AG04450 (cell line): ENCODE measurements at regions not wholly inside any gene's neighbourhood (a gene's known extent, or its start where the extent isn't known, plus 50 kb on each side); places are given as distances from the start of the nearest gene placed in this dataset.

Experiments
- CTCF ChIA-PET: fragments of 300-600, 350-600 bp; formaldehyde crosslinking; extraction: SDS; loops from one replicate; lab custom pipeline; 2022; ENCODE audit warnings: antibody characterized with exemption, inconsistent platforms; lab: Charles Lee
- POLR2A ChIA-PET: fragments of 350-600 bp; formaldehyde crosslinking; extraction: SDS; loops from one replicate; lab custom pipeline; 2021; ENCODE audit warnings: antibody characterized with exemption, inconsistent platforms; lab: Yijun Ruan, JAX
- DNase-seq: peaks from one replicate; pipeline ENCODE4 v3.0.0-alpha.2; 2011; ENCODE audit warnings: low read depth, low spot score
- H3K27ac ChIP-seq: one replicate; pipeline ENCODE4 v1.5.1; 2012; ENCODE audit warnings: low read depth, low read length, control low read depth
- H3K27me3 ChIP-seq: one replicate; pipeline ENCODE4 v1.6.0; 2012; ENCODE audit warnings: low read length; ENCODE audit not compliant: control insufficient read depth, insufficient read depth
- H3K4me3 ChIP-seq: 2 replicates; pipeline ENCODE4 v1.5.1; 2011; ENCODE audit warnings: mild to moderate bottlenecking, low read depth, low read length, control low read depth
- H3K9me3 ChIP-seq: 2 replicates; pipeline ENCODE4 v1.5.1; 2012; ENCODE audit warnings: low read length; ENCODE audit not compliant: control insufficient read depth, insufficient read depth
- CTCF ChIP-seq: IDR thresholded peaks from 2 replicates; pipeline ENCODE4 v1.5.1; 2011; ENCODE audit warnings: low read depth, low read length, control low read depth, inconsistent platforms

GRCh38 chr7:41152179-41152678, 550.7 kb downstream of the INHBA start:
- ChIA-PET CTCF (interaction anchor here (0.9 kb wide), 1 partner anchor 544 kb away, joined by 3 read pairs; no protein-coding TSS in a partner anchor), POLR2A (interaction anchor here (0.6 kb wide), 1 partner anchor 642 kb away, joined by 3 read pairs; no protein-coding TSS in a partner anchor)
- TF ChIP-seq CTCF: no peak
- no peak overlapping the region for H3K4me3 ChIP-seq
- peaks cover 4% of the 10 kb centered on the region; the same call in 1 of the 2 replicates for H3K9me3 ChIP-seq
- no peaks in the 10 kb centered on the region for H3K27me3 ChIP-seq
- DNase-seq: no peak
- no peak overlapping the region for H3K27ac ChIP-seq

- H3K27ac ChIP-seq: no peak overlapping the region
- POLR2A ChIA-PET: no interaction called here
- peaks cover 4% of the 10 kb centered on the region; the same call in 1 of the 2 replicates for H3K9me3 ChIP-seq
- DNase-seq: no peak
- H3K27me3 ChIP-seq: no peaks in the 10 kb centered on the region
- no peak for TF ChIP-seq CTCF
- H3K4me3 ChIP-seq: no peak overlapping the region
- CTCF ChIA-PET: no interaction called here
Observed at GRCh38 chr7:41149576-41149975, 553.3 kb downstream of the INHBA start.

GRCh38 chr7:41148521-41148951, 554.4 kb downstream of the INHBA start:
- H3K27me3 ChIP-seq: no peaks in the 10 kb centered on the region
- DNase-seq: peak; percentile 36
- TF ChIP-seq CTCF: no peak
- no peak overlapping the region for H3K27ac ChIP-seq
- H3K9me3 ChIP-seq: peaks cover 4% of the 10 kb centered on the region; the same call in 1 of the 2 replicates
- no peak overlapping the region for H3K4me3 ChIP-seq
- POLR2A ChIA-PET: no interaction called here
- CTCF ChIA-PET: interaction anchor here (1.4 kb wide), 1 partner anchor 387 kb away, joined by 3 read pairs; no protein-coding TSS in a partner anchor

GRCh38 chr7:41147606-41148485, 555.0 kb downstream of the INHBA start:
- no peaks in the 10 kb centered on the region for H3K27me3 ChIP-seq
- ChIA-PET POLR2A (no interaction called here), CTCF (interaction anchor here (1.4 kb wide), 1 partner anchor 387 kb away, joined by 3 read pairs; no protein-coding TSS in a partner anchor)
- H3K4me3 ChIP-seq: no peak overlapping the region
- DNase-seq: no peak
- no peak overlapping the region for H3K27ac ChIP-seq
- no peak for TF ChIP-seq CTCF
- peaks cover 4% of the 10 kb centered on the region; the same call in 1 of the 2 replicates for H3K9me3 ChIP-seq

- CTCF ChIA-PET: no interaction called here
- no peak for TF ChIP-seq CTCF
- DNase-seq: no peak
- POLR2A ChIA-PET: no interaction called here
- H3K4me3 ChIP-seq: no peak overlapping the region
- no peak overlapping the region for H3K27ac ChIP-seq
- peaks cover 4% of the 10 kb centered on the region; the same call in 1 of the 2 replicates for H3K9me3 ChIP-seq
- no peaks in the 10 kb centered on the region for H3K27me3 ChIP-seq
Observed at GRCh38 chr7:41146429-41146828, 556.5 kb downstream of the INHBA start.
